GM10266 (cell line): ENCODE measurements at regions not wholly inside any gene's neighbourhood (a gene's known extent, or its start where the extent isn't known, plus 50 kb on each side); places are given as distances from the start of the nearest gene placed in this dataset.
A peak's percentile ranks its signal among the peaks of the same experiment; 100 is the strongest.

Source experiments
- DNase-seq: peaks from one replicate; pipeline ENCODE4 v3.0.0; 2012; ENCODE audit errors: extremely low spot score
- CTCF ChIP-seq: IDR thresholded peaks from 2 replicates; pipeline ENCODE4 v1.5.1; 2012; ENCODE audit warnings: mild to moderate bottlenecking, low read depth; ENCODE audit not compliant: control insufficient read depth, insufficient read depth; ENCODE audit errors: missing control alignments

GRCh38 chr7:10685040-10685439 lies 288.6 kb upstream of the PHF14 start:
- DNase-seq: no peak
- no peak for TF ChIP-seq CTCF

- TF ChIP-seq CTCF: no peak
- no peak for DNase-seq
Measured at GRCh38 chr7:10688544-10688943, 285.1 kb upstream of the PHF14 start.

GRCh38 chr7:10696064-10696463 lies 277.6 kb upstream of the PHF14 start:
- no peak for DNase-seq
- no peak for TF ChIP-seq CTCF

- DNase-seq: no peak
- TF ChIP-seq CTCF: no peak
Measured at GRCh38 chr7:10703059-10703458, 270.6 kb upstream of the PHF14 start.

GRCh38 chr7:10703981-10704380 lies 269.7 kb upstream of the PHF14 start:
- no peak for TF ChIP-seq CTCF
- no peak for DNase-seq

GRCh38 chr7:10704653-10705052 lies 269.0 kb upstream of the PHF14 start:
- DNase-seq: no peak
- TF ChIP-seq CTCF: no peak

GRCh38 chr7:10706875-10707493 lies 266.7 kb upstream of the PHF14 start:
- no peak for TF ChIP-seq CTCF
- peak; percentile 26 for DNase-seq
